ENCODE measurements at regions not wholly inside any gene's neighbourhood (a gene's known extent, or its start where the extent isn't known, plus 50 kb on each side); places are given as distances from the start of the nearest gene placed in this dataset.

- no peaks in the 10 kb centered on the region for H3K79me2 ChIP-seq (ENCODE audit: insufficient read depth, low read length)
- H3K27me3 ChIP-seq (ENCODE audit: insufficient read depth, low read length, poor library complexity, severe bottlenecking), result no peaks in the 10 kb centered on the region
- H3K4me1 ChIP-seq (ENCODE audit: insufficient read depth, low read length, poor library complexity, severe bottlenecking), result no peaks in the 10 kb centered on the region
- H3K36me3 ChIP-seq (ENCODE audit: insufficient read depth, low read length), result no peaks in the 10 kb centered on the region
- no peak overlapping the region for H2AFZ ChIP-seq (ENCODE audit: low read length)
- H3K9me2 ChIP-seq (replicated peaks; ENCODE audit: low read depth, low read length), result no peaks in the 10 kb centered on the region
- no peak for TF ChIP-seq EZH2phosphoT487 (IDR thresholded peaks at IDR 0.05; ENCODE audit: borderline replicate concordance)
- TF ChIP-seq, protein P1, sequence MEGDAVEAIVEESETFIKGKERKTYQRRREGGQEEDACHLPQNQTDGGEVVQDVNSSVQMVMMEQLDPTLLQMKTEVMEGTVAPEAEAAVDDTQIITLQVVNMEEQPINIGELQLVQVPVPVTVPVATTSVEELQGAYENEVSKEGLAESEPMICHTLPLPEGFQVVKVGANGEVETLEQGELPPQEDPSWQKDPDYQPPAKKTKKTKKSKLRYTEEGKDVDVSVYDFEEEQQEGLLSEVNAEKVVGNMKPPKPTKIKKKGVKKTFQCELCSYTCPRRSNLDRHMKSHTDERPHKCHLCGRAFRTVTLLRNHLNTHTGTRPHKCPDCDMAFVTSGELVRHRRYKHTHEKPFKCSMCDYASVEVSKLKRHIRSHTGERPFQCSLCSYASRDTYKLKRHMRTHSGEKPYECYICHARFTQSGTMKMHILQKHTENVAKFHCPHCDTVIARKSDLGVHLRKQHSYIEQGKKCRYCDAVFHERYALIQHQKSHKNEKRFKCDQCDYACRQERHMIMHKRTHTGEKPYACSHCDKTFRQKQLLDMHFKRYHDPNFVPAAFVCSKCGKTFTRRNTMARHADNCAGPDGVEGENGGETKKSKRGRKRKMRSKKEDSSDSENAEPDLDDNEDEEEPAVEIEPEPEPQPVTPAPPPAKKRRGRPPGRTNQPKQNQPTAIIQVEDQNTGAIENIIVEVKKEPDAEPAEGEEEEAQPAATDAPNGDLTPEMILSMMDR (conservative IDR thresholded peaks at IDR 0.05; ENCODE audit: low read length), result no peak
- no peaks in the 10 kb centered on the region for H3F3A ChIP-seq (ENCODE audit: low read depth)
- H3K9ac ChIP-seq (ENCODE audit: low read depth, low read length, poor library complexity, severe bottlenecking), result no peak overlapping the region
- H4K20me1 ChIP-seq (ENCODE audit: insufficient read depth, low read length, poor library complexity, severe bottlenecking), result no peaks in the 10 kb centered on the region
- H3K9me3 ChIP-seq (ENCODE audit: insufficient read depth, low read depth, low read length), result no peaks in the 10 kb centered on the region
- H3K4me2 ChIP-seq (ENCODE audit: low read depth, low read length, poor library complexity, severe bottlenecking), result no peak overlapping the region
- H3K4me3 ChIP-seq (ENCODE audit: low read length, poor library complexity, severe bottlenecking), result no peak overlapping the region
Measured at GRCh38 chr6:23511817-23512216, 614.2 kb upstream of the NRSN1 start.

- Histone ChIP-seq H3K36me3 (ENCODE audit: insufficient read depth, low read length) (no peaks in the 10 kb centered on the region), H3K9me2 (replicated peaks; ENCODE audit: low read depth, low read length) (no peaks in the 10 kb centered on the region), H3K27me3 (ENCODE audit: insufficient read depth, low read length, poor library complexity, severe bottlenecking) (no peaks in the 10 kb centered on the region), H3K79me2 (ENCODE audit: insufficient read depth, low read length) (no peaks in the 10 kb centered on the region), H2AFZ (ENCODE audit: low read length) (no peak overlapping the region), H3K9me3 (ENCODE audit: insufficient read depth, low read depth, low read length) (no peaks in the 10 kb centered on the region), H3K9ac (ENCODE audit: low read depth, low read length, poor library complexity, severe bottlenecking) (no peak overlapping the region), H3K4me3 (ENCODE audit: low read length, poor library complexity, severe bottlenecking) (no peak overlapping the region), H3F3A (ENCODE audit: low read depth) (no peaks in the 10 kb centered on the region), H3K4me2 (ENCODE audit: low read depth, low read length, poor library complexity, severe bottlenecking) (no peak overlapping the region), H4K20me1 (ENCODE audit: insufficient read depth, low read length, poor library complexity, severe bottlenecking) (no peaks in the 10 kb centered on the region), H3K4me1 (ENCODE audit: insufficient read depth, low read length, poor library complexity, severe bottlenecking) (no peaks in the 10 kb centered on the region)
- TF ChIP-seq EZH2phosphoT487 (IDR thresholded peaks at IDR 0.05; ENCODE audit: borderline replicate concordance), result no peak
- TF ChIP-seq, protein P1 (conservative IDR thresholded peaks at IDR 0.05; ENCODE audit: low read length), result no peak
Measured at GRCh38 chr6:23518294-23518693, 607.7 kb upstream of the NRSN1 start.

GRCh38 chr6:23522792-23523547 lies 603.0 kb upstream of the NRSN1 start:
- Histone ChIP-seq H3K4me3 (ENCODE audit: low read length, poor library complexity, severe bottlenecking) (no peak overlapping the region), H3F3A (ENCODE audit: low read depth) (no peaks in the 10 kb centered on the region), H2AFZ (ENCODE audit: low read length) (no peak overlapping the region), H3K79me2 (ENCODE audit: insufficient read depth, low read length) (no peaks in the 10 kb centered on the region), H3K9ac (ENCODE audit: low read depth, low read length, poor library complexity, severe bottlenecking) (no peak overlapping the region), H3K9me2 (replicated peaks; ENCODE audit: low read depth, low read length) (no peaks in the 10 kb centered on the region), H4K20me1 (ENCODE audit: insufficient read depth, low read length, poor library complexity, severe bottlenecking) (no peaks in the 10 kb centered on the region), H3K27me3 (ENCODE audit: insufficient read depth, low read length, poor library complexity, severe bottlenecking) (no peaks in the 10 kb centered on the region), H3K4me1 (ENCODE audit: insufficient read depth, low read length, poor library complexity, severe bottlenecking) (no peaks in the 10 kb centered on the region), H3K36me3 (ENCODE audit: insufficient read depth, low read length) (no peaks in the 10 kb centered on the region), H3K4me2 (ENCODE audit: low read depth, low read length, poor library complexity, severe bottlenecking) (no peak overlapping the region), H3K9me3 (ENCODE audit: insufficient read depth, low read depth, low read length) (no peaks in the 10 kb centered on the region)
- TF ChIP-seq, protein P1 (conservative IDR thresholded peaks at IDR 0.05; ENCODE audit: low read length), result no peak
- TF ChIP-seq EZH2phosphoT487 (IDR thresholded peaks at IDR 0.05; ENCODE audit: borderline replicate concordance), result no peak

All from Loucy (cell line).